ENCODE measurements at regions not wholly inside any gene's neighbourhood (a gene's known extent, or its start where the extent isn't known, plus 50 kb on each side); places are given as distances from the start of the nearest gene placed in this dataset.

GRCh38 chr5:168110870-168111832, 180.3 kb upstream of the WWC1 start:
- TF ChIP-seq CTCF (IDR thresholded peaks at IDR 0.05; ENCODE audit: low read depth, low read length), result no peak
- no peak for TF ChIP-seq POLR2A (IDR thresholded peaks at IDR 0.05; ENCODE audit: extremely low read depth, insufficient read length)
- TF ChIP-seq MYC (IDR thresholded peaks at IDR 0.05; ENCODE audit: low read depth, low read length), result no peak

All from NB4 (cell line).